ENCODE measurements at regions not wholly inside any gene's neighbourhood (a gene's known extent, or its start where the extent isn't known, plus 50 kb on each side); places are given as distances from the start of the nearest gene placed in this dataset.

DNA sequence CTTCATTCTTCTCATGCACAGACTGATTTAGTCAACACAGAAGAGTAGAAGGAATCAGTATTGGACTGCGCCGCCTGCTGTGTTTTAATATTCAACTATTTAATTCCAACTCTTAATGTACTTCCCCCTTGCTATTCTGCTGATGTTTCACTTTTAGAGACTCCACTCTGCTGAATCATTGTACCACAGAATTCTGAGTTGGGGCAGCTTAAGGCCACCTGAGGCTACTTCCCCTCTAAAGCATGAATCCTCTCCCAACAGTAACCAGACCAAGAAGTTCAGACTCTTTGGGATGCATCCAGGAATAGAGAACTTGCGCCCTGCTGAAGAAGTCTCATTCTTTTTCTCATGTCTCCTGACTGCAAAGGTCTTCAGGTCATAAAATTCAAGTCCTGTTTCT, 708.8 kb downstream of the UQCRFS1 start:
- TF ChIP-seq POLR2A (IDR thresholded peaks at IDR 0.05): no peak
- TF ChIP-seq, protein P1, sequence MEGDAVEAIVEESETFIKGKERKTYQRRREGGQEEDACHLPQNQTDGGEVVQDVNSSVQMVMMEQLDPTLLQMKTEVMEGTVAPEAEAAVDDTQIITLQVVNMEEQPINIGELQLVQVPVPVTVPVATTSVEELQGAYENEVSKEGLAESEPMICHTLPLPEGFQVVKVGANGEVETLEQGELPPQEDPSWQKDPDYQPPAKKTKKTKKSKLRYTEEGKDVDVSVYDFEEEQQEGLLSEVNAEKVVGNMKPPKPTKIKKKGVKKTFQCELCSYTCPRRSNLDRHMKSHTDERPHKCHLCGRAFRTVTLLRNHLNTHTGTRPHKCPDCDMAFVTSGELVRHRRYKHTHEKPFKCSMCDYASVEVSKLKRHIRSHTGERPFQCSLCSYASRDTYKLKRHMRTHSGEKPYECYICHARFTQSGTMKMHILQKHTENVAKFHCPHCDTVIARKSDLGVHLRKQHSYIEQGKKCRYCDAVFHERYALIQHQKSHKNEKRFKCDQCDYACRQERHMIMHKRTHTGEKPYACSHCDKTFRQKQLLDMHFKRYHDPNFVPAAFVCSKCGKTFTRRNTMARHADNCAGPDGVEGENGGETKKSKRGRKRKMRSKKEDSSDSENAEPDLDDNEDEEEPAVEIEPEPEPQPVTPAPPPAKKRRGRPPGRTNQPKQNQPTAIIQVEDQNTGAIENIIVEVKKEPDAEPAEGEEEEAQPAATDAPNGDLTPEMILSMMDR (IDR thresholded peaks at IDR 0.05): no peak

Measured in heart left ventricle (tissue), 13 donors.